NT2/D1 (cell line): ENCODE measurements at regions not wholly inside any gene's neighbourhood (a gene's known extent, or its start where the extent isn't known, plus 50 kb on each side); places are given as distances from the start of the nearest gene placed in this dataset.

Source experiments
- SUZ12 ChIP-seq: IDR thresholded peaks from 2 replicates; pipeline ENCODE4 v1.6.1; 2011; ENCODE audit not compliant: insufficient read length, insufficient read depth; ENCODE audit errors: extremely low read depth
- YY1 ChIP-seq: IDR thresholded peaks from 2 replicates; pipeline ENCODE4 v1.6.1; 2011; ENCODE audit not compliant: insufficient read length, insufficient read depth
- ZNF274 ChIP-seq: IDR thresholded peaks from 2 replicates; pipeline ENCODE4 v1.6.1; 2011; ENCODE audit warnings: mild to moderate bottlenecking, low read depth, low read length

DNA sequence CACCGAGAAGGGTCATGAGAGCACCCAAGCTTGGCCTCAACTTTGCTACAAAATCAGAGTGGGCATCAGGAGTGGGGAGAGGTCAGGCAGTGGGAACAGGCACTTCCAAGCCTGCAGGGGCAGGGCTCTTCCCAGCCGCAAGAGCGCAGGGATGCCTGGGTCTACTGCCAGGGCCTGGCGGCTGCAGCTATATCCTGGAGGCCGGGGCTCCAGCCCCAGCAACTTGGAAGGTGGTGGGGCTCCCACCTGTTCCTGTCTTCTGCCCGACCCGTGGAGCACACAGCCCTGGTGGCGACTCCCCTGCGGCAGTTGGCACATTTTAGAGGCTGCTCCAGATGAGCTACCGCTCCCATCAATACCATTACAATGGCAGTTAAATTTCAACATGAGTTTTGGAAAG, 607.0 kb downstream of the TRAM1L1 start:
- no peak for TF ChIP-seq YY1
- no peak for TF ChIP-seq ZNF274
- no peak for TF ChIP-seq SUZ12
